ENCODE measurements at regions not wholly inside any gene's neighbourhood (a gene's known extent, or its start where the extent isn't known, plus 50 kb on each side); places are given as distances from the start of the nearest gene placed in this dataset.

DNA sequence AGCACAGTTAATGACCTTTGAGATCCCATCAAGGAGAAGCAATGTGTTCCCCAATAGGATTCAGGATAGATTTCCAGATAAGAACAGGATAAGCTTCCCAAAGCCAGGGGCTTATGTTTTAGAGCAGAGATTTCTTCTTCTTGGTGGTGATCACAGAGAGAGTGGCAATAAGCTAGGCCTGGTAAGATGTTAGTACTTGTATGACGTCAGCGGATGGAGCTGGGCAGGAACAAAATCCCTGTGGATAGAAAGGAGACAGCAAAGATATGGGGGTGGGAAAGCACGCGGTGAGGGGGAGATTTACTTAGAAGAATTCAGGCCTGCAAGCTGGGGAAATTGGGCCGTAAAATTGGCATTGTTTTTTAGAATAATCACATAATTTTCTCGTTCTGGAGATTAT is 323.0 kb downstream of the MTX2 start:
- in situ Hi-C loops (cut with MboI; ENCODE audit: low sequenced_read_pairs): no loop called here

DNA sequence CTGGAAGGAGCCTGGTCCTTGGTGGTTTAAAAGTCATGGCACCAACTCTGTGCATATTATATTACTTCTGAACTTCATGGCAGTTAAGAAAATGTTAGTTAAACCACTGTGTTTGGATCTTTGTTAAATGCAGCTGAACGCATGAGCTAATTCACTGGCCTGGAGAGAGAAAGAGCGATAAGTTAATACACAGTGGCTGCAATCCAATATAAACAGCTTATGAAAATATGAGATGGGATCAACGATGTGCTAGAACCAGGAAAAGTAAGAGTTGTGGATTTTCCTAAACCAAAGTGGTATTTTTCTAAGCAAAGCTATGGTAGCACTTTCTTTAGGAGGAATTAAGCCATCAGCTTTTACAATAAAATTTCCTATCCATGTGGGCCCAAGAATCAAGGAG is 326.7 kb downstream of the MTX2 start:
- in situ Hi-C loops (cut with MboI; ENCODE audit: low sequenced_read_pairs): no loop called here

DNA sequence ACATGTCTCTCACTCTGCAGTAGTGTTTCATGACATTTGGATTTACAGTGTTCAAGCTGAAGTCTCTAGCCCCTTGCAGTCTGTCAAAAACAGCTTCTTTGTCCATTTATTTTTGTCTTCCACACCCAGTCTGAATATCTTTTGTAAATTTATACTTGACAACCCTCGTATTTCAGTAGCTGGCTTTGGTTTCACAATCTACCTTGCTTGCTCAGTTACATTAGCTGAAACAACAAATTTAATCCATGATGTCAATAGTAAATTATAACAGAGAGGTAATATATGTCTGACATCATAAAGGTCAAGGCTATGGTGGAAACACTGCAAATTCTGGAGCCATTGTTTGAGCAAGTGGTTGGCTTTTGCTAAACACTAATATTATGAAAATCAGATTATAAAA is 328.7 kb downstream of the MTX2 start:
- in situ Hi-C loops (cut with MboI; ENCODE audit: low sequenced_read_pairs): no loop called here

GRCh38 chr2:176598351-176598750 is 329.1 kb downstream of the MTX2 start:
- in situ Hi-C loops (cut with MboI; ENCODE audit: low sequenced_read_pairs): no loop called here

DNA sequence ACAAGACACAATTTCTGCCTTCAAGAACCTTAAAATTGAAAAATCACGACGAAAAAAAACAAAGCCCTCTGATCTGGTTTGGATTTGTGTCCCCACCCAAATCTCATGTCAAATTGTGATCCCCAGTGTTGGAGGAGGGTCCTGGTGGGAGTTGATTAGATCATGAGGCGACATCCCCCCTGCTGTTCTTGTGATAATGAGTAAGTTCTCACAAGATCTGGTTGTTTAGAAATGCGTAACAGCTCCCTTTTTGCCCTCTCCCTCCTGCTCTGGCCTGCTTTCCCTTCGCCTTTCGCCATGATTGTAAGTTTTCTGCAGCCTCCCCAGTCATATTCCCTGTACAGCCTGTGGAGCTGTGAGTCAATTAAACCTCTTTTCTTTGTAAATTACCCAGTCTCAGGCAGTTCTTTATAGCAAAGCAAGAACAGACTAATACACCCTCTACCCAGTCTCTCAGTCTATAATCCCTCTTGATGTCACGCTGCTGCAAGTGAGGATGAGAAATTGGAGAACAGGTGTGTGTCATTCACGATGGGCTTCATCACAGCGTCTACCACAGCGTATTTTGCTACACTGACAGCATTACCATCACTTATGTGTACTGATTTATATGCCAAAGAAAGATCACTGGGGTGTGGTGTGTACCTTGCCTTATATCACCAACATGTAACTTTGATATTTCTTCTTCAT is 330.7 kb downstream of the MTX2 start:
- in situ Hi-C loops (cut with MboI; ENCODE audit: low sequenced_read_pairs): no loop called here

DNA sequence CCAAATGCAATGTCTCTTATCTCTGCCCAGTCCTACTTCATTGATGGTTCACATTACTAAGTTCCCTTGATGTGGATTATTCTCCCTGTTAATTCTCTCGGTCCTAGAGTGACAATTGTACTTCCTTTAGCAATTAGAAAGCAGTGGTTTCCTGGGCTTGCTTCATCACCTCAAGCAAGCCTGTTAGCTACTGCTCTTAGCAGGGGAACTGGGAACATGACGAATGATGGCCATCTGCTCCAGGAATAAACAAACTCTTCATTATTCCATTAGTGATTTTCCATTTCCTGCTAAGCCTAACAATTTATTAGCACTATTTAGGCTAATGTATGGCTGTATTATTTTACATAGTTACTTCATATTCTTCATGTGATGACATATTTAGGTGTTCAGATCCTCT is 331.8 kb downstream of the MTX2 start:
- in situ Hi-C loops (cut with MboI; ENCODE audit: low sequenced_read_pairs): no loop called here

DNA sequence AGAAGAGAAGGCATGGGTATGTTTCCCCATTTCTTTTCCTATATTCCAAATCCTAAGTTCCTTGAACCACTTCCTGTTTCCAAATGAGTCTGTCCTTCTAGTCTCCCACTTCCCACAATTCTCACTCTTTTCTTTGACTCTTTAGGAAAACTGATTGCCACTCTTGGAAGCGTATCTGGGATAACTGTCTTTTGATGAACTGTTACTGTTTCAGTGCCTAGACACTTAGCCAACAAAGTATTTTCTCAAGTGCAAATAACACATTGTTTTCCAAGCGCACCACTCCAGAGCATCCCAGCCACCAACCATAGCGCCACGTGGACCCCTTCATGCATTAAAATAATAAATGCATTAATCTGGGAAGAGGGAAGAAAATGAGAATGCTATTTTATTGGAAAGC is 342.8 kb downstream of the MTX2 start:
- in situ Hi-C loops (cut with MboI; ENCODE audit: low sequenced_read_pairs): no loop called here

- in situ Hi-C loops (cut with MboI; ENCODE audit: low sequenced_read_pairs): no loop called here
Observed at GRCh38 chr2:176612736-176613135, 343.5 kb downstream of the MTX2 start.

DNA sequence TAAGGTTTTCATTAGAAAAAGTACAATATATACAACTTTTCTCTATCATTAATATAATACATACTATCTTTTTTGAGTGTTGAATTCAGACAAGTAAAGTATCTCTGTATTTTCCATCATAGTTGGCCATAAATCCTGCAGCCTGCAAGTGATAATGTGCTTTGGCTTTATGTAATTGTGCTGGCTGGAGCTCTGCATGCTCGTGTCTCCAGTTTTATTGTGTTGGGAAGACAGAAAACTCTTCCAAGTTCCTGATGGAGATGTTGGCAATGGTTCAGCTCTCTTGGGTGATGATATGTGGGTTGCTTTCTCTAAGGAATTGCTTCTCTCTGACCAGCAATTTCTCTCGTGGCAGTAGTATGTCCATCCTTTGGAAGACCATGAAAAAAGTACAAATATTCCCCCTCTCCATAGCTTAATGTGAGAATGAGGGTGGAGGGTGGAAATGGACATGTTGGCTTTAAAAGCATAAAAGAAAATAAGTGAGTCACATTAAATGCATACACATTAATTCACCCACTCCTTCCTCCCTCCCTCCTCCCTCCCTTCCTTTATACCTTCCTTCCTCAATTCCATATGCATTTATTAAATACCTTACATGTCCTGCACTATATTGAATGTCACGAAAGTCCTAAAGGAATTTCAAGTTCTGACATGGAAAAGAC is 344.2 kb downstream of the MTX2 start:
- in situ Hi-C loops (cut with MboI; ENCODE audit: low sequenced_read_pairs): no loop called here

- in situ Hi-C loops (cut with MboI; ENCODE audit: low sequenced_read_pairs): no loop called here
Observed at GRCh38 chr2:176614049-176614448, 344.8 kb downstream of the MTX2 start.

DNA sequence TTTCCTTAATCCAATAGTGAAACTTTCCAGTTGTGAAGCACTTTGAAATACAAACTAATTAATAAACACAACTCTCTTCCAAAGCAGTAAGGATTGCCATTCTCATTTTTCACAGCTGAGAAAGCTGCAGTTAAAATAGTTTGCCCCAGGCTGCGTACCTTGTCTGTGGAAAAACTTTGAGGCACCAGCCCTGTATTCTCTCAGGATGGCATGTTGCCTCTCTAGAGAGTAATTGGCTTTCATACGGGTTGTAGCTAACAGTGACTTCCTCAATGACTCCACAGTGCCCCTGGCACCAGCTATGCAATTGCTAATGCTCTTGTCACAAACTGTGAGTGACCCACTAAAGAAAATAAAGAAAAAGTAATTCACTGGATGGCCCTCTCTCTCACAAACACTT is 345.7 kb downstream of the MTX2 start:
- in situ Hi-C loops (cut with MboI; ENCODE audit: low sequenced_read_pairs): no loop called here

DNA sequence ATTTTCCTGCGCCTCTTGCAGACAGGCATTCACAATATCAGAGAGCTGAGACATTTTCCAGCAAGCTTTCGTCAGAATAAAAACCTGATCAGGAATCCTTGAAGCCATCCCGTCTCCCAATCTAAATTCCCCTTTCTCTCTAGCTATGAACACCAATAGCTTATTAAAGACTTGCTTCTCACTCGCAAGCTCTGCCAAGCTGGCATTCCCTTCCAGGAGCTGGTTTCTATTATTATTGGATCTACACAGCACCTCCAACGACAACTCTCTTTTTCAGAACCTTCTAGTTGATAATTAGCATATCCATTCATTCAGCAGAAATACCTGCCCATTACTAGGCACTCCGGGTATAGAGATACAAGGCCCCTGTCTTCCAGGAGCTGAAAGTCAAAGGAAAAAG is 350.3 kb downstream of the MTX2 start:
- in situ Hi-C loops (cut with MboI; ENCODE audit: low sequenced_read_pairs): no loop called here

GRCh38 chr2:176621350-176621749 is 352.1 kb downstream of the MTX2 start:
- in situ Hi-C loops (cut with MboI; ENCODE audit: low sequenced_read_pairs): no loop called here

DNA sequence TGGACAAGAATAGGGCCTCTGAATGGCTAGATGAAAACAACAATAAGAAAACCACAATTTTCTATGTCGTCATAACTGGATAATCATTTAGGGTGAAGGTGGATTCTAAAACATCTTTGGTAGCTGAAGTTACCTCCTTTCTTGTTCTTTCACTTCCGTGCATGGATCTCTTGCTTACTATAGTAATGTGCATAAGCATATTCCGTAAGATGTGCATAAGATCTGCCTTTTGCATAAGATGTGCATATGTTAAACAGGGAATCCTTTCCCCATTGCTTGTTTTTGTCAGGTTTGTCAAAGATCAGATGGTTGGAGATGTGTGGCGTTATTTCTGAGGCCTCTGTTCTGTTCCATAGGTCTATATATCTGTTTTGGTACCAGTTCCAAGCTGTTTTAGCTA is 353.6 kb downstream of the MTX2 start:
- in situ Hi-C loops (cut with MboI; ENCODE audit: low sequenced_read_pairs): no loop called here

- in situ Hi-C loops (cut with MboI; ENCODE audit: low sequenced_read_pairs): no loop called here
Observed at GRCh38 chr2:176626796-176627195, 357.6 kb downstream of the MTX2 start.

- in situ Hi-C loops (cut with MboI; ENCODE audit: low sequenced_read_pairs): no loop called here
Observed at GRCh38 chr2:176628438-176628837, 359.2 kb downstream of the MTX2 start.

- in situ Hi-C loops (cut with MboI; ENCODE audit: low sequenced_read_pairs): no loop called here
Observed at GRCh38 chr2:176633754-176634153, 364.5 kb downstream of the MTX2 start.

DNA sequence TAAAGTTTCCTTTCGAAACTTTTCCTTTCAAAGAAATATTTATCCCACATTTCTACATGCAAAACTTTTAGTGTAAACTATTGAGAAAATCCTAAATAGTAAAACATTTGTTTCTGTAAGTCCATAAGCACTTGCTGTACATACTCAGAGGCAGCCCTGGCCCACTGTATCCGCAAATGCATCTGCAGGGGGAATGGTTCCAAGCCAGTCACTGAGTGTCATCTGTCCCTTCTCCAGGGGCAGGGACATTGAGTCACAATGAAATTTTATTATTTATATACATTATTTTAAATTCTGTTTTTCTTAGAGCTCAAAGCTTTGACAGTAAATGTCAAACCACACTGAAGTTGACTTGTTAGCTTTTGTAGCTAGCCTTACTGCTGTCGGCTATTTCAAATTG is 367.2 kb downstream of the MTX2 start:
- in situ Hi-C loops (cut with MboI; ENCODE audit: low sequenced_read_pairs): no loop called here

- in situ Hi-C loops (cut with MboI; ENCODE audit: low sequenced_read_pairs): no loop called here
Observed at GRCh38 chr2:176637142-176637485, 367.9 kb downstream of the MTX2 start.

- in situ Hi-C loops (cut with MboI; ENCODE audit: low sequenced_read_pairs): no loop called here
Observed at GRCh38 chr2:176637486-176638166, 368.4 kb downstream of the MTX2 start.

GRCh38 chr2:176638167-176639015 is 369.1 kb downstream of the MTX2 start:
- in situ Hi-C loops (cut with MboI; ENCODE audit: low sequenced_read_pairs): no loop called here

GRCh38 chr2:176639016-176639343 is 369.7 kb downstream of the MTX2 start:
- in situ Hi-C loops (cut with MboI; ENCODE audit: low sequenced_read_pairs): no loop called here
